Sigmoid colon (tissue), 4 donors: ENCODE measurements at regions not wholly inside any gene's neighbourhood (a gene's known extent, or its start where the extent isn't known, plus 50 kb on each side); places are given as distances from the start of the nearest gene placed in this dataset.

ENCODE experiments used
- CTCF ChIP-seq, 4 experiments: fragments of 450-650 bp in 3 of 4; fragments of 200-600 bp in 1 of 4; IDR thresholded peaks; one replicate each; pipeline ENCODE4 v1.5.1; 2016 to 2019; ENCODE audit warnings: antibody characterized with exemption in 4 of 4, mild to moderate bottlenecking in 3 of 4, moderate library complexity in 2 of 4
- EP300 ChIP-seq, 4 donors: sonication (generic); formaldehyde crosslinking; IDR thresholded peaks; one replicate each; pipeline ENCODE4 v1.6.1; 2017; ENCODE audit warnings: antibody characterized with exemption in 4 of 4
- POLR2A ChIP-seq, 2 donors: fragments of 450-650 bp; IDR thresholded peaks; one replicate each; pipeline ENCODE4 v1.6.1; 2016; ENCODE audit warnings: antibody characterized with exemption in 2 of 2, mild to moderate bottlenecking in 2 of 2, moderate library complexity in 2 of 2

GRCh38 chr7:104045183-104045582 is 55.7 kb upstream of the RELN start:
- TF ChIP-seq CTCF (IDR thresholded peaks at IDR 0.05) (no peak), POLR2A (IDR thresholded peaks at IDR 0.05) (no peak), EP300 (IDR thresholded peaks at IDR 0.05) (no peak)
